Liver (tissue), 8 donors: ENCODE measurements at regions not wholly inside any gene's neighbourhood (a gene's known extent, or its start where the extent isn't known, plus 50 kb on each side); places are given as distances from the start of the nearest gene placed in this dataset.
A peak's percentile ranks its signal among the peaks of the same experiment; 100 is the strongest.

ENCODE experiments used
- DNase-seq: peaks from one replicate; pipeline ENCODE4 v3.0.0-alpha.2; 2017; ENCODE audit warnings: low spot score
- H3K27ac ChIP-seq, 2 donors: one replicate each; pipeline ENCODE4 v1.7.0; 2013; ENCODE audit warnings: inconsistent platforms in 2 of 2, low read length in 2 of 2, control low read depth in 1 of 2, low read depth in 1 of 2, mild to moderate bottlenecking in 1 of 2
- H3K27me3 ChIP-seq, 4 donors: one replicate each; pipeline versions ENCODE4 v1.6.1 to v1.7.0; 2013; ENCODE audit warnings: low read length in 3 of 4, inconsistent platforms in 1 of 4, mild to moderate bottlenecking in 1 of 4, moderate library complexity in 1 of 4; ENCODE audit not compliant: control insufficient read depth in 4 of 4, insufficient read depth in 4 of 4
- H3K36me3 ChIP-seq, 4 donors: one replicate each; pipeline versions ENCODE4 v1.6.1 to v1.7.0; 2013; ENCODE audit warnings: low read length in 3 of 4, mild to moderate bottlenecking in 3 of 4, low read depth in 1 of 4, moderate library complexity in 1 of 4; ENCODE audit not compliant: control insufficient read depth in 4 of 4, insufficient read depth in 3 of 4
- H3K4me1 ChIP-seq, 4 donors: one replicate each; pipeline versions ENCODE4 v1.6.1 to v1.7.0; 2013; ENCODE audit warnings: low read length in 3 of 4, mild to moderate bottlenecking in 3 of 4, moderate library complexity in 1 of 4; ENCODE audit not compliant: control insufficient read depth in 4 of 4, insufficient read depth in 4 of 4
- H3K4me3 ChIP-seq, 3 donors: one replicate each; pipeline versions ENCODE4 v1.6.1 to v1.7.0; 2013; ENCODE audit warnings: low read length in 3 of 3, control low read depth in 1 of 3, low read depth in 1 of 3, mild to moderate bottlenecking in 1 of 3
- H3K9ac ChIP-seq, 2 donors: one replicate each; pipeline ENCODE4 v1.7.0; 2013; ENCODE audit warnings: low read length in 2 of 2, mild to moderate bottlenecking in 2 of 2, moderate library complexity in 2 of 2, control low read depth in 1 of 2, low read depth in 1 of 2
- H3K9me3 ChIP-seq, 4 donors: one replicate each; pipeline versions ENCODE4 v1.6.1 to v1.7.0; 2013; ENCODE audit warnings: low read length in 3 of 4; ENCODE audit not compliant: control insufficient read depth in 4 of 4
- ATF3 ChIP-seq: IDR thresholded peaks from 2 replicates; pipeline ENCODE4 v1.6.1; 2016; ENCODE audit warnings: antibody characterized with exemption
- CTCF ChIP-seq: fragments of 150-350 bp; IDR thresholded peaks from 2 replicates; pipeline ENCODE4 v1.5.1; 2017; ENCODE audit warnings: improper control_type of control experiment, low read depth, low read length; ENCODE audit not compliant: missing input control
- EGR1 ChIP-seq, 2 donors: IDR thresholded peaks; 2 replicates each; pipeline ENCODE4 v1.6.1; 2016 to 2018; ENCODE audit warnings: antibody characterized with exemption in 2 of 2, low read depth in 2 of 2
- FOXA1 ChIP-seq: IDR thresholded peaks from 2 replicates; pipeline ENCODE4 v1.6.1; 2016; ENCODE audit warnings: antibody characterized with exemption
- FOXA2 ChIP-seq: IDR thresholded peaks from 2 replicates; pipeline ENCODE4 v1.6.1; 2016; ENCODE audit warnings: antibody characterized with exemption
- GABPA ChIP-seq, 2 donors: IDR thresholded peaks in 1 of 2; conservative IDR thresholded peaks in 1 of 2; 2 replicates each; pipeline ENCODE4 v1.6.1; 2016; ENCODE audit warnings: antibody characterized with exemption in 2 of 2, mild to moderate bottlenecking in 1 of 2, moderate library complexity in 1 of 2
- HNF4A ChIP-seq, 2 donors: conservative IDR thresholded peaks; 2 replicates each; pipeline ENCODE4 v1.6.1; 2016; ENCODE audit warnings: antibody characterized with exemption in 2 of 2, mild to moderate bottlenecking in 2 of 2
- HNF4G ChIP-seq: IDR thresholded peaks from 2 replicates; pipeline ENCODE4 v1.6.1; 2016; ENCODE audit warnings: antibody characterized with exemption
- JUND ChIP-seq, 2 donors: IDR thresholded peaks; 2 replicates each; pipeline ENCODE4 v1.6.1; 2016; ENCODE audit warnings: antibody characterized with exemption in 2 of 2
- MAX ChIP-seq: IDR thresholded peaks from 2 replicates; pipeline ENCODE4 v1.6.1; 2016; ENCODE audit warnings: antibody characterized with exemption
- NR2F2 ChIP-seq: IDR thresholded peaks from 2 replicates; pipeline ENCODE4 v1.6.1; 2016; ENCODE audit warnings: antibody characterized with exemption
- RAD21 ChIP-seq, 2 donors: IDR thresholded peaks; 2 replicates each; pipeline ENCODE4 v1.6.1; 2016; ENCODE audit warnings: antibody characterized with exemption in 2 of 2, mild to moderate bottlenecking in 2 of 2
- REST ChIP-seq: IDR thresholded peaks from 2 replicates; pipeline ENCODE4 v1.6.1; 2016; ENCODE audit warnings: antibody characterized with exemption, mild to moderate bottlenecking
- RXRA ChIP-seq, 2 donors: IDR thresholded peaks; 2 replicates each; pipeline ENCODE4 v1.6.1; 2017 to 2018; ENCODE audit warnings: antibody characterized with exemption in 2 of 2, mild to moderate bottlenecking in 1 of 2
- SP1 ChIP-seq: IDR thresholded peaks from 2 replicates; pipeline ENCODE4 v1.6.1; 2018; ENCODE audit warnings: antibody characterized with exemption, mild to moderate bottlenecking
- TAF1 ChIP-seq: conservative IDR thresholded peaks from 2 replicates; pipeline ENCODE4 v1.6.1; 2016; ENCODE audit warnings: antibody characterized with exemption, mild to moderate bottlenecking
- YY1 ChIP-seq: IDR thresholded peaks from 2 replicates; pipeline ENCODE4 v1.6.1; 2016; ENCODE audit warnings: antibody characterized with exemption, mild to moderate bottlenecking
- ZBTB33 ChIP-seq: IDR thresholded peaks from 2 replicates; pipeline ENCODE4 v1.6.1; 2016; ENCODE audit warnings: antibody characterized with exemption
- WGBS: extraction: QIAGEN DNeasy Blood & Tissue Kit; methylation state at CpG from one replicate; pipeline ENCODE4 v1.1.7; 2013; 5-methylcytosine and 5-hydroxymethylcytosine counted together
- donor health status: healthy.
- donor health status: healthy.
- donor health status: healthy.
- donor health status: healthy.
- donor health status: healthy.

GRCh38 chr1:182288749-182289604 lies 102.6 kb downstream of the GLUL start:
- Histone ChIP-seq H3K36me3 (no peaks in the 10 kb centered on the region), H3K9me3 (no peaks in the 10 kb centered on the region), H3K9ac (peak overlapping the region in 1 of 2 donors; percentile 45), H3K27me3 (no peaks in the 10 kb centered on the region), H3K27ac (peak overlapping the region; percentile 93 to 96), H3K4me3 (no peak overlapping the region), H3K4me1 (peaks cover 9 to 63% (median 39%) of the 10 kb centered on the region in 4 donors)
- TF ChIP-seq REST (peak; percentile 77), ZBTB33 (peak; percentile 85), JUND (IDR thresholded peaks at IDR 0.05) (peak; percentile 80 to 88), HNF4A (conservative IDR thresholded peaks at IDR 0.05) (peak; percentile 99), HNF4G (peak; percentile 96), CTCF (peak; percentile 14), GABPA (IDR thresholded peaks at IDR 0.05 in 1 of 2, conservative IDR thresholded peaks at IDR 0.05 in 1 of 2) (no peak), MAX (peak; percentile 71), RXRA (IDR thresholded peaks at IDR 0.05) (peak; percentile 100), RAD21 (IDR thresholded peaks at IDR 0.05) (peak; percentile 59 to 72), TAF1 (peak; percentile 58), ATF3 (no peak), EGR1 (IDR thresholded peaks at IDR 0.05; ENCODE audit: low read depth in 2 of 2) (peak; percentile 52 to 63), YY1 (peak; percentile 25), SP1 (peak; percentile 100), FOXA2 (peak; percentile 82), FOXA1 (peak; percentile 93), NR2F2 (peak; percentile 60)
- 61% methylated on average over 4 of the region's 4 CpGs for WGBS
- DNase-seq: no peak
